ENCODE measurements at regions not wholly inside any gene's neighbourhood (a gene's known extent, or its start where the extent isn't known, plus 50 kb on each side); places are given as distances from the start of the nearest gene placed in this dataset.

- no peak for DNase-seq (ENCODE audit: extremely low spot score)
- ChIA-PET POLR2A (no interaction called here), CTCF (no interaction called here)
- TF ChIP-seq ARNT (IDR thresholded peaks at IDR 0.05) (no peak), ELF4 (IDR thresholded peaks at IDR 0.05) (no peak), TARDBP (IDR thresholded peaks at IDR 0.05) (no peak), BHLHE40 (IDR thresholded peaks at IDR 0.05; ENCODE audit: borderline replicate concordance) (no peak)
These were observed 229.3 kb upstream of the MEOX2 start for GRCh38 chr7:15915686-15916293.

GRCh38 chr7:15914611-15915010, 228.1 kb upstream of the MEOX2 start:
- CTCF ChIA-PET: no interaction called here
- POLR2A ChIA-PET: no interaction called here
- TF ChIP-seq ARNT (IDR thresholded peaks at IDR 0.05): no peak
- TF ChIP-seq NFRKB (IDR thresholded peaks at IDR 0.05): no peak
- TF ChIP-seq TARDBP (IDR thresholded peaks at IDR 0.05): no peak
- TF ChIP-seq SP1 (IDR thresholded peaks at IDR 0.05): no peak
- no peak for TF ChIP-seq BHLHE40 (IDR thresholded peaks at IDR 0.05; ENCODE audit: borderline replicate concordance)
- no peak for TF ChIP-seq SUZ12 (IDR thresholded peaks at IDR 0.05)
- no peak for TF ChIP-seq CTBP1 (IDR thresholded peaks at IDR 0.05; ENCODE audit: borderline replicate concordance)
- TF ChIP-seq HDGF (IDR thresholded peaks at IDR 0.05; ENCODE audit: borderline replicate concordance): no peak
- DNase-seq (ENCODE audit: extremely low spot score): no peak

GRCh38 chr7:15906436-15906835, 220.0 kb upstream of the MEOX2 start:
- no peak for TF ChIP-seq CTBP1 (IDR thresholded peaks at IDR 0.05; ENCODE audit: borderline replicate concordance)
- TF ChIP-seq PKNOX1 (IDR thresholded peaks at IDR 0.05): no peak
- no peak for TF ChIP-seq FOXM1 (IDR thresholded peaks at IDR 0.05; ENCODE audit: borderline replicate concordance)
- no peak for TF ChIP-seq TARDBP (IDR thresholded peaks at IDR 0.05)
- no peak for TF ChIP-seq FOXA1 (IDR thresholded peaks at IDR 0.05)
- no peak for TF ChIP-seq SUZ12 (IDR thresholded peaks at IDR 0.05)
- TF ChIP-seq NFRKB (IDR thresholded peaks at IDR 0.05): no peak
- ChIA-PET CTCF (interaction anchor here (1.5 kb wide), 1 partner anchor 17 kb away, joined by 3 read pairs; no protein-coding TSS in a partner anchor), POLR2A (no interaction called here)
- no peak for DNase-seq (ENCODE audit: extremely low spot score)

- DNase-seq (ENCODE audit: extremely low spot score): peak; percentile 16
- TF ChIP-seq NFRKB (IDR thresholded peaks at IDR 0.05) (no peak), SP1 (IDR thresholded peaks at IDR 0.05) (no peak), PKNOX1 (IDR thresholded peaks at IDR 0.05) (no peak), SUZ12 (IDR thresholded peaks at IDR 0.05) (no peak), FOXK2 (IDR thresholded peaks at IDR 0.05) (no peak), L3MBTL2 (conservative IDR thresholded peaks at IDR 0.05) (no peak), BHLHE40 (IDR thresholded peaks at IDR 0.05; ENCODE audit: borderline replicate concordance) (no peak), ARNT (IDR thresholded peaks at IDR 0.05) (no peak), ELF4 (IDR thresholded peaks at IDR 0.05) (no peak), FOXA1 (IDR thresholded peaks at IDR 0.05) (no peak), CTBP1 (IDR thresholded peaks at IDR 0.05; ENCODE audit: borderline replicate concordance) (no peak), FOXM1 (IDR thresholded peaks at IDR 0.05; ENCODE audit: borderline replicate concordance) (no peak), TARDBP (IDR thresholded peaks at IDR 0.05) (no peak), LEF1 (IDR thresholded peaks at IDR 0.05; ENCODE audit: borderline replicate concordance) (no peak)
- ChIA-PET CTCF (interaction anchor here (1.1 to 1.5 kb wide), 2 partner anchors 16 to 184 kb away, joined by 3 read pairs; no protein-coding TSS in a partner anchor), POLR2A (no interaction called here)
These were observed 219.0 kb upstream of the MEOX2 start for GRCh38 chr7:15905251-15906040.

- DNase-seq (ENCODE audit: extremely low spot score): no peak
These were observed 204.8 kb upstream of the MEOX2 start for GRCh38 chr7:15891151-15891881.

GRCh38 chr7:15889507-15889906, 203.0 kb upstream of the MEOX2 start:
- CTCF ChIA-PET: interaction anchor here (0.8 kb wide), 2 partner anchors 17 to 24 kb away, joined by 3 to 5 read pairs; no protein-coding TSS in a partner anchor
- no peak for TF ChIP-seq CTBP1 (IDR thresholded peaks at IDR 0.05; ENCODE audit: borderline replicate concordance)
- no peak for TF ChIP-seq BHLHE40 (IDR thresholded peaks at IDR 0.05; ENCODE audit: borderline replicate concordance)
- DNase-seq (ENCODE audit: extremely low spot score): peak; percentile 41
- POLR2A ChIA-PET: no interaction called here

More at GRCh38 chr7:15891151-15891881, 204.8 kb upstream of the MEOX2 start:
- TF ChIP-seq ELF4 (IDR thresholded peaks at IDR 0.05) (no peak), SP1 (IDR thresholded peaks at IDR 0.05) (no peak), FOXA1 (IDR thresholded peaks at IDR 0.05) (no peak), HDGF (IDR thresholded peaks at IDR 0.05; ENCODE audit: borderline replicate concordance) (no peak), CTBP1 (IDR thresholded peaks at IDR 0.05; ENCODE audit: borderline replicate concordance) (no peak), ZNF384 (IDR thresholded peaks at IDR 0.05) (no peak), SUZ12 (IDR thresholded peaks at IDR 0.05) (no peak), LEF1 (IDR thresholded peaks at IDR 0.05; ENCODE audit: borderline replicate concordance) (no peak), NFRKB (IDR thresholded peaks at IDR 0.05) (no peak)
- CTCF ChIA-PET: interaction anchor here (0.6 kb wide), 1 partner anchor 171 kb away, joined by 3 read pairs; no protein-coding TSS in a partner anchor
- POLR2A ChIA-PET: no interaction called here

- ChIA-PET POLR2A (no interaction called here), CTCF (no interaction called here)
- no peak for DNase-seq (ENCODE audit: extremely low spot score)
- no peak for TF ChIP-seq HDGF (IDR thresholded peaks at IDR 0.05; ENCODE audit: borderline replicate concordance)
- TF ChIP-seq ARNT (IDR thresholded peaks at IDR 0.05): no peak
- no peak for TF ChIP-seq CTBP1 (IDR thresholded peaks at IDR 0.05; ENCODE audit: borderline replicate concordance)
- TF ChIP-seq FOXM1 (IDR thresholded peaks at IDR 0.05; ENCODE audit: borderline replicate concordance): no peak
- no peak for TF ChIP-seq FOXK2 (IDR thresholded peaks at IDR 0.05)
- TF ChIP-seq ZNF384 (IDR thresholded peaks at IDR 0.05): no peak
- TF ChIP-seq BHLHE40 (IDR thresholded peaks at IDR 0.05; ENCODE audit: borderline replicate concordance): no peak
- TF ChIP-seq FOXA1 (IDR thresholded peaks at IDR 0.05): no peak
- no peak for TF ChIP-seq TARDBP (IDR thresholded peaks at IDR 0.05)
These were observed 201.6 kb upstream of the MEOX2 start for GRCh38 chr7:15888090-15888489.
